ENCODE measurements at regions not wholly inside any gene's neighbourhood (a gene's known extent, or its start where the extent isn't known, plus 50 kb on each side); places are given as distances from the start of the nearest gene placed in this dataset.

GRCh38 chr6:104017410-104018381 lies 842.0 kb downstream of the HACE1 start:
- Histone ChIP-seq H3K36me3 (no peaks in the 10 kb centered on the region), H3K27me3 (no peaks in the 10 kb centered on the region), H3K4me1 (no peaks in the 10 kb centered on the region), H3K9me3 (no peaks in the 10 kb centered on the region), H3K27ac (no peak overlapping the region), H3K4me3 (no peak overlapping the region)
- 85 to 92% (median 90%) methylated on average over 6 of the region's 6 CpGs for WGBS, 5 donors
- intact Hi-C loops (cut with DNase I; ENCODE audit: low total_unique reads): no loop called here
- TF ChIP-seq POLR2A (IDR thresholded peaks at IDR 0.05) (no peak), CTCF (IDR thresholded peaks at IDR 0.05) (no peak), EP300 (IDR thresholded peaks at IDR 0.05) (no peak), POLR2AphosphoS5 (IDR thresholded peaks at IDR 0.05) (no peak)
- DNase-seq: no peak

- H3K4me1 ChIP-seq: no peaks in the 10 kb centered on the region
- DNase-seq: no peak
These were observed 845.4 kb downstream of the HACE1 start for GRCh38 chr6:104014163-104014959.

GRCh38 chr6:104013312-104013971 lies 846.3 kb downstream of the HACE1 start:
- DNase-seq: no peak
- Histone ChIP-seq H3K27ac (no peak overlapping the region), H3K4me3 (no peak overlapping the region), H3K9me3 (no peaks in the 10 kb centered on the region), H3K36me3 (no peaks in the 10 kb centered on the region), H3K27me3 (no peaks in the 10 kb centered on the region), H3K4me1 (no peaks in the 10 kb centered on the region)
- 38 to 49% (median 38%) methylated on average over 2 of the region's 2 CpGs for WGBS, 5 donors
- no peak for TF ChIP-seq CTCF (IDR thresholded peaks at IDR 0.05)
- TF ChIP-seq POLR2A (IDR thresholded peaks at IDR 0.05): no peak
- TF ChIP-seq EP300 (IDR thresholded peaks at IDR 0.05): no peak
- no peak for TF ChIP-seq POLR2AphosphoS5 (IDR thresholded peaks at IDR 0.05)
- intact Hi-C loops (cut with DNase I; ENCODE audit: low total_unique reads): no loop called here

More at GRCh38 chr6:104014163-104014959, 845.4 kb downstream of the HACE1 start:
- H3K4me3 ChIP-seq: no peak overlapping the region
- H3K36me3 ChIP-seq: no peaks in the 10 kb centered on the region
- TF ChIP-seq EP300 (IDR thresholded peaks at IDR 0.05) (no peak), CTCF (IDR thresholded peaks at IDR 0.05) (no peak), POLR2AphosphoS5 (IDR thresholded peaks at IDR 0.05) (no peak), POLR2A (IDR thresholded peaks at IDR 0.05) (no peak)
- H3K9me3 ChIP-seq: no peaks in the 10 kb centered on the region
- H3K27ac ChIP-seq: no peak overlapping the region
- intact Hi-C loops (cut with DNase I; ENCODE audit: low total_unique reads): no loop called here
- 67 to 79% (median 77%) methylated on average over 2 of the region's 2 CpGs for WGBS, 5 donors
- no peaks in the 10 kb centered on the region for H3K27me3 ChIP-seq

- no peak overlapping the region for H3K4me3 ChIP-seq
- no peaks in the 10 kb centered on the region for H3K9me3 ChIP-seq
- no peak overlapping the region for H3K27ac ChIP-seq
- intact Hi-C loops (cut with DNase I; ENCODE audit: low total_unique reads): no loop called here
- H3K27me3 ChIP-seq: no peaks in the 10 kb centered on the region
- no peak for DNase-seq
- TF ChIP-seq EP300 (IDR thresholded peaks at IDR 0.05) (no peak), POLR2AphosphoS5 (IDR thresholded peaks at IDR 0.05) (no peak), POLR2A (IDR thresholded peaks at IDR 0.05) (no peak), CTCF (IDR thresholded peaks at IDR 0.05) (no peak)
- H3K36me3 ChIP-seq: no peaks in the 10 kb centered on the region
- H3K4me1 ChIP-seq: no peaks in the 10 kb centered on the region
These were observed 848.8 kb downstream of the HACE1 start for GRCh38 chr6:104010897-104011296.
